ENCODE measurements at regions not wholly inside any gene's neighbourhood (a gene's known extent, or its start where the extent isn't known, plus 50 kb on each side); places are given as distances from the start of the nearest gene placed in this dataset.

GRCh38 chrX:11934089-11934488 lies 176.1 kb downstream of the MSL3 start:
- Histone ChIP-seq H3K9me3 (ENCODE audit: control insufficient read depth, low read length) (no peaks in the 10 kb centered on the region), H3K4me1 (ENCODE audit: control insufficient read depth in 1 of 2, insufficient read depth in 2 of 2, low read length in 2 of 2) (no peaks in the 10 kb centered on the region), H3K36me3 (ENCODE audit: control insufficient read depth in 1 of 2, insufficient read depth in 2 of 2, low read length in 1 of 2) (no peaks in the 10 kb centered on the region), H3K4me3 (ENCODE audit: low read length in 2 of 2) (no peak overlapping the region), H3K27me3 (ENCODE audit: control insufficient read depth in 1 of 2, insufficient read depth in 2 of 2, low read length in 1 of 2) (no peaks in the 10 kb centered on the region), H3K27ac (ENCODE audit: low read depth in 1 of 2, low read length in 2 of 2) (no peak overlapping the region)
- ATAC-seq (ENCODE audit: low FRiP score) (no peak), DNase-seq (no peak)
- intact Hi-C loops (cut with DNase I), result no loop called here
- WGBS, 2 donors, result 76 to 79% methylated on average over 1 of the region's 1 CpG

- 12 to 31% methylated on average over 5 of the region's 5 CpGs for WGBS, 2 donors
- intact Hi-C loops (cut with DNase I), result no loop called here
Observed at GRCh38 chrX:11941571-11941970, 183.5 kb downstream of the MSL3 start.

DNA sequence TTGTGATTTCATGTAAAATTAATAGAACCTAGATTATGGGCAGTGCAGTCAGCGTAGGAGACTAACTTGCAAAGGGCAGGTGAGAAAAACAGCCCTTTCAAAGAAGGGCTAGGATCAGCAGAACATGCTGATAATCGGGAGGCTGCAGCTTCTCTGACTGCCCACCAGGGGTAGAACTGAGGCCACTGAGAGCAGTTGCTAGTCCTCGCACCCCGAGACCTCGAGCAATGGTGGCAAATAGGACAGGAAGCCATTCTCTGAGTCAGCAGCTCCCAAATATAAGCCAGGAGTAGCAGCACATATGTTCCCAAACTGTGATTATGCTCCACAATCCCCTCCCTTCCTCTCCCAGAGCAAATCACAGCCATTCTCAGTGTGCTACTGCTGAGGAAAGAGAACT lies 186.5 kb downstream of the MSL3 start:
- WGBS, 2 donors, result 25% methylated on average over 5 of the region's 5 CpGs
- Histone ChIP-seq H3K9me3 (ENCODE audit: control insufficient read depth, low read length) (no peaks in the 10 kb centered on the region), H3K27me3 (ENCODE audit: control insufficient read depth in 1 of 2, insufficient read depth in 2 of 2, low read length in 1 of 2) (no peaks in the 10 kb centered on the region), H3K4me1 (ENCODE audit: control insufficient read depth in 1 of 2, insufficient read depth in 2 of 2, low read length in 2 of 2) (no peaks in the 10 kb centered on the region), H3K36me3 (ENCODE audit: control insufficient read depth in 1 of 2, insufficient read depth in 2 of 2, low read length in 1 of 2) (no peaks in the 10 kb centered on the region), H3K27ac (ENCODE audit: low read depth in 1 of 2, low read length in 2 of 2) (no peak overlapping the region), H3K4me3 (ENCODE audit: low read length in 2 of 2) (no peak overlapping the region)
- ATAC-seq (ENCODE audit: low FRiP score), result no peak
- intact Hi-C loops (cut with DNase I), result no loop called here
- no peak for DNase-seq

More at GRCh38 chrX:11941571-11941970, 183.5 kb downstream of the MSL3 start:
- Histone ChIP-seq H3K9me3 (ENCODE audit: control insufficient read depth, low read length) (no peaks in the 10 kb centered on the region), H3K4me3 (ENCODE audit: low read length in 2 of 2) (no peak overlapping the region), H3K27ac (ENCODE audit: low read depth in 1 of 2, low read length in 2 of 2) (no peak overlapping the region), H3K36me3 (ENCODE audit: control insufficient read depth in 1 of 2, insufficient read depth in 2 of 2, low read length in 1 of 2) (no peaks in the 10 kb centered on the region), H3K4me1 (ENCODE audit: control insufficient read depth in 1 of 2, insufficient read depth in 2 of 2, low read length in 2 of 2) (no peaks in the 10 kb centered on the region), H3K27me3 (ENCODE audit: control insufficient read depth in 1 of 2, insufficient read depth in 2 of 2, low read length in 1 of 2) (no peaks in the 10 kb centered on the region)
- no peak for ATAC-seq (ENCODE audit: low FRiP score)
- no peak for DNase-seq

DNA sequence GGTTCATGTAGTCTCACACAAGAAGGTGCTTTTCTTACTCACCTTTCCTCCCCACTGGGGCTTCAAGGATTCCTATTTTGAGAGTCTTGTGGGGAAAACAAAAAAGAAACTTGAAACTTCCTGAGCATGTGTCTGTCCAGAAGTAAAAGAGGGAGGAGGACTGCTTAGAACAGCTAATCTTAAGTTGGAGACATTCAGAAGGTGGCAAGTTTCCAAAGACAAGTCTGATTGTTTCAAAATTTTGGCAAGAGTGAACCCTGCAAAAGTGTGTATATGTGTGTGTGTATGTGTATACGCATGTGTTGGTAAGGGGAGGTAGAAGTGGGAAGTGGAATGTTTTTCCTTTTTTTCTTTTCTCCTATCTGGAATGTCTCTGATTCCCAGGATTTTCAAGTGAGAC lies 189.0 kb upstream of the FRMPD4 start:
- no peaks in the 10 kb centered on the region for H3K36me3 ChIP-seq (ENCODE audit: control insufficient read depth in 1 of 2, insufficient read depth in 2 of 2, low read length in 1 of 2)
- no peak overlapping the region for H3K4me3 ChIP-seq (ENCODE audit: low read length in 2 of 2)
- H3K9me3 ChIP-seq (ENCODE audit: control insufficient read depth, low read length), result no peaks in the 10 kb centered on the region
- no peaks in the 10 kb centered on the region for H3K27me3 ChIP-seq (ENCODE audit: control insufficient read depth in 1 of 2, insufficient read depth in 2 of 2, low read length in 1 of 2)
- no peaks in the 10 kb centered on the region for H3K4me1 ChIP-seq (ENCODE audit: control insufficient read depth in 1 of 2, insufficient read depth in 2 of 2, low read length in 2 of 2)
- ATAC-seq (ENCODE audit: low FRiP score), result no peak
- DNase-seq, result no peak
- intact Hi-C loops (cut with DNase I), result no loop called here
- H3K27ac ChIP-seq (ENCODE audit: low read depth in 1 of 2, low read length in 2 of 2), result no peak overlapping the region
- 18 to 39% methylated on average over 1 of the region's 1 CpG for WGBS, 2 donors

DNA sequence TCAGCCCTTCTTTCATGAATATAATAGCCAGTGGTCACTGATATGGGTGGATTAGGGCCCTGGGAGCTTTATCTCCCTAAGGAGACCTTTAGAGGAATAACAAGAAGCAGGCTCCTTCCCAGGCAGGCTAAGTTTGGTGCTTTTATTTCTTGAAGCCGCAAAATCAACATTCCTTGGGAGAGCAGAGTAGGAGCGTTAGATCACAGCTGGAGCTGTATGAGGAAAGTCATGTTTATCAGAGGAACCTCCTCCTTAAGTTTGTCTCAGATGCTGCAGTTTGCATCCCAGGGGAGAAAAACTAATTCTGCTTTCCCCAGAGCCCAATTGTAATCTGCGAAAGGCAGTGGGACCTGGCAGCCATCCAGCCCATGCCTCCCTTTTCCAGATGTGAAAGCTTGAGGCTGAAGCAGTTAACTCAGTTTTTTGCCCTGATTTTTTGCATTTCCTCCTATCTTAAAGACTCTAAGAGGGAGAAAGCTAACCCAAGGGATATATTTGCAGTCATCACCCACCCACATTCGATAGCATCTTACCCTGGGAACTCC lies 186.0 kb upstream of the FRMPD4 start:
- ATAC-seq (ENCODE audit: low FRiP score), result no peak
- intact Hi-C loops (cut with DNase I), result no loop called here

DNA sequence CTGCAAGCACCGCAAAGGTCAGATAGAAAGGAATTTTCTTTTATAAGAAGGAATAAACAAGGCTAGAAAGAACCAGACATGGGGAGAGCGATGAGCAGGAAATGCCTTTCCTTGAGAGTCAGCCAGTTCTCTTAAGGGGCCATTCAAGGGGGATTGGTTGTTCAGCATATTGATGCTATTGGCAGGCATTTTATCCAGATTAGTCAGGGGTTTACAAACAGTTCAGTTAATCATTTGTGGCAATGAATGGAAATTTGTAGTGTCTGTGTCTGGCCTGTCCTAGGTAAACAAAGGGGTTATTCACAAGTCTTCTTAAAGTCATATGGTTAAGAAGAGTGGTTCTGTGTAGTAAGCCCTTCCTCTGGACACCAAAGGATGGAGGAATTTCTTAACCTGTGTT lies 184.7 kb upstream of the FRMPD4 start:
- Histone ChIP-seq H3K27me3 (ENCODE audit: control insufficient read depth in 1 of 2, insufficient read depth in 2 of 2, low read length in 1 of 2) (no peaks in the 10 kb centered on the region), H3K4me1 (ENCODE audit: control insufficient read depth in 1 of 2, insufficient read depth in 2 of 2, low read length in 2 of 2) (peaks cover 0 to 3% of the 10 kb centered on the region in 2 donors), H3K27ac (ENCODE audit: low read depth in 1 of 2, low read length in 2 of 2) (no peak overlapping the region), H3K9me3 (ENCODE audit: control insufficient read depth, low read length) (no peaks in the 10 kb centered on the region), H3K4me3 (ENCODE audit: low read length in 2 of 2) (no peak overlapping the region), H3K36me3 (ENCODE audit: control insufficient read depth in 1 of 2, insufficient read depth in 2 of 2, low read length in 1 of 2) (no peaks in the 10 kb centered on the region)
- DNase-seq, result no peak
- ATAC-seq (ENCODE audit: low FRiP score), result no peak
- intact Hi-C loops (cut with DNase I), result no loop called here
- WGBS, 2 donors, result 38 to 54% methylated on average over 2 of the region's 2 CpGs

More for the DNA sequence above, 186.0 kb upstream of the FRMPD4 start:
- no peaks in the 10 kb centered on the region for H3K36me3 ChIP-seq (ENCODE audit: control insufficient read depth in 1 of 2, insufficient read depth in 2 of 2, low read length in 1 of 2)
- H3K27ac ChIP-seq (ENCODE audit: low read depth in 1 of 2, low read length in 2 of 2), result no peak overlapping the region
- no peak for DNase-seq
- peaks cover 0 to 3% of the 10 kb centered on the region in 2 donors for H3K4me1 ChIP-seq (ENCODE audit: control insufficient read depth in 1 of 2, insufficient read depth in 2 of 2, low read length in 2 of 2)
- no peak overlapping the region for H3K4me3 ChIP-seq (ENCODE audit: low read length in 2 of 2)
- H3K9me3 ChIP-seq (ENCODE audit: control insufficient read depth, low read length), result no peaks in the 10 kb centered on the region
- 20 to 38% methylated on average over 4 of the region's 4 CpGs for WGBS, 2 donors
- H3K27me3 ChIP-seq (ENCODE audit: control insufficient read depth in 1 of 2, insufficient read depth in 2 of 2, low read length in 1 of 2), result no peaks in the 10 kb centered on the region

- intact Hi-C loops (cut with DNase I), result no loop called here
- no peak for ATAC-seq (ENCODE audit: low FRiP score)
- 78 to 89% methylated on average over 3 of the region's 3 CpGs for WGBS, 2 donors
Observed at GRCh38 chrX:11954176-11954575, 184.1 kb upstream of the FRMPD4 start.

GRCh38 chrX:11960031-11960430 lies 178.2 kb upstream of the FRMPD4 start:
- no peak for ATAC-seq (ENCODE audit: low FRiP score)
- no peaks in the 10 kb centered on the region for H3K36me3 ChIP-seq (ENCODE audit: control insufficient read depth in 1 of 2, insufficient read depth in 2 of 2, low read length in 1 of 2)
- H3K4me1 ChIP-seq (ENCODE audit: control insufficient read depth in 1 of 2, insufficient read depth in 2 of 2, low read length in 2 of 2), result peaks cover 0 to 3% of the 10 kb centered on the region in 2 donors
- DNase-seq, result no peak
- no peak overlapping the region for H3K4me3 ChIP-seq (ENCODE audit: low read length in 2 of 2)
- 77 to 93% methylated on average over 4 of the region's 4 CpGs for WGBS, 2 donors
- H3K27me3 ChIP-seq (ENCODE audit: control insufficient read depth in 1 of 2, insufficient read depth in 2 of 2, low read length in 1 of 2), result no peaks in the 10 kb centered on the region
- no peak overlapping the region for H3K27ac ChIP-seq (ENCODE audit: low read depth in 1 of 2, low read length in 2 of 2)
- no peaks in the 10 kb centered on the region for H3K9me3 ChIP-seq (ENCODE audit: control insufficient read depth, low read length)
- intact Hi-C loops (cut with DNase I), result no loop called here

More at GRCh38 chrX:11954176-11954575, 184.1 kb upstream of the FRMPD4 start:
- H3K9me3 ChIP-seq (ENCODE audit: control insufficient read depth, low read length), result no peaks in the 10 kb centered on the region
- H3K36me3 ChIP-seq (ENCODE audit: control insufficient read depth in 1 of 2, insufficient read depth in 2 of 2, low read length in 1 of 2), result no peaks in the 10 kb centered on the region
- H3K27me3 ChIP-seq (ENCODE audit: control insufficient read depth in 1 of 2, insufficient read depth in 2 of 2, low read length in 1 of 2), result no peaks in the 10 kb centered on the region
- H3K4me3 ChIP-seq (ENCODE audit: low read length in 2 of 2), result no peak overlapping the region
- peaks cover 0 to 3% of the 10 kb centered on the region in 2 donors for H3K4me1 ChIP-seq (ENCODE audit: control insufficient read depth in 1 of 2, insufficient read depth in 2 of 2, low read length in 2 of 2)
- H3K27ac ChIP-seq (ENCODE audit: low read depth in 1 of 2, low read length in 2 of 2), result no peak overlapping the region
- DNase-seq, result no peak

DNA sequence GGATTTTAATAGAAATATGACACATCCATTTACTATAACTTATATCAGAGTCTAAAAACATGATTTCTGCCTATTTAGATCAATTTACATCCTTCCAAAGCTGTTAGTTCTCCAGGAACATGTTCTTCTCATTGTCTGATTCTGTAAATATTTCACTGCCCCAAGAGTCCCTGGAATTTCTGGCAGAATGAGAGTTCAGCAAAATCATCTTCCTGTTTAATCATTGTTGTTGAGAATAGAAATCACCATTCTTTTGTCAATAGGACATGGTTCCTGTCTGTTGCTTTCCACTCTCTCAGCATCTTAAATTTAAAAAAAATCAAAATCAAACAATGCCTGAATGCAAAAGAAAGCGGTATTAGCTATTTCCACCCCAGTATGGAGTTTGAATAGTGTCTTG lies 172.8 kb upstream of the FRMPD4 start:
- intact Hi-C loops (cut with DNase I), result no loop called here
- WGBS, 2 donors, result 77 to 93% methylated on average over 1 of the region's 1 CpG

More for the DNA sequence above, 172.8 kb upstream of the FRMPD4 start:
- ATAC-seq (ENCODE audit: low FRiP score), result no peak
- H3K27ac ChIP-seq (ENCODE audit: low read depth in 1 of 2, low read length in 2 of 2), result no peak overlapping the region
- H3K9me3 ChIP-seq (ENCODE audit: control insufficient read depth, low read length), result no peaks in the 10 kb centered on the region
- DNase-seq, result no peak
- no peaks in the 10 kb centered on the region for H3K27me3 ChIP-seq (ENCODE audit: control insufficient read depth in 1 of 2, insufficient read depth in 2 of 2, low read length in 1 of 2)
- H3K4me1 ChIP-seq (ENCODE audit: control insufficient read depth in 1 of 2, insufficient read depth in 2 of 2, low read length in 2 of 2), result no peaks in the 10 kb centered on the region
- no peaks in the 10 kb centered on the region for H3K36me3 ChIP-seq (ENCODE audit: control insufficient read depth in 1 of 2, insufficient read depth in 2 of 2, low read length in 1 of 2)
- no peak overlapping the region for H3K4me3 ChIP-seq (ENCODE audit: low read length in 2 of 2)

Data from aorta (tissue), 5 donors.